Loucy (cell line): ENCODE measurements at regions not wholly inside any gene's neighbourhood (a gene's known extent, or its start where the extent isn't known, plus 50 kb on each side); places are given as distances from the start of the nearest gene placed in this dataset.

ENCODE experiments used
- H2AFZ ChIP-seq: fragments of 200-600 bp; sonication (generic); 2 replicates; pipeline ENCODE4 v1.6.0; 2016; ENCODE audit warnings: antibody characterized with exemption, mild to moderate bottlenecking, low read length, moderate library complexity
- H3F3A ChIP-seq: fragments of 200-600 bp; 2 replicates; pipeline ENCODE4 v1.6.0; 2016; ENCODE audit warnings: antibody characterized with exemption, low read depth, mild to moderate bottlenecking
- H3K27me3 ChIP-seq: fragments of 200-600 bp; sonication (generic); 2 replicates; pipeline ENCODE4 v1.6.1; 2014; ENCODE audit warnings: low read length, mild to moderate bottlenecking; ENCODE audit not compliant: insufficient read depth, poor library complexity, severe bottlenecking
- H3K36me3 ChIP-seq: fragments of 200-600 bp; sonication (generic); 2 replicates; pipeline ENCODE4 v1.6.1; 2016; ENCODE audit warnings: low read length; ENCODE audit not compliant: insufficient read depth
- H3K4me1 ChIP-seq: fragments of 200-600 bp; sonication (generic); 2 replicates; pipeline ENCODE4 v1.5.1; 2014; ENCODE audit warnings: low read length, mild to moderate bottlenecking; ENCODE audit not compliant: insufficient read depth, poor library complexity, severe bottlenecking
- H3K4me2 ChIP-seq: fragments of 200-600 bp; sonication (generic); 2 replicates; pipeline ENCODE4 v1.6.0; 2014; ENCODE audit warnings: antibody characterized with exemption, low read length, low read depth, mild to moderate bottlenecking; ENCODE audit not compliant: poor library complexity, severe bottlenecking
- H3K4me3 ChIP-seq: fragments of 200-600 bp; sonication (generic); 2 replicates; pipeline ENCODE4 v1.5.1; 2014; ENCODE audit warnings: low read length, mild to moderate bottlenecking, mixed read lengths; ENCODE audit not compliant: poor library complexity, severe bottlenecking
- H3K79me2 ChIP-seq: fragments of 200-600 bp; sonication (generic); 2 replicates; pipeline ENCODE4 v1.6.1; 2014; ENCODE audit warnings: low read length; ENCODE audit not compliant: insufficient read depth
- H3K9ac ChIP-seq: fragments of 200-600 bp; sonication (generic); 2 replicates; pipeline ENCODE4 v1.6.0; 2014; ENCODE audit warnings: mild to moderate bottlenecking, low read depth, low read length, moderate library complexity; ENCODE audit not compliant: poor library complexity, severe bottlenecking
- H3K9me2 ChIP-seq: fragments of 200-600 bp; sonication (generic); replicated peaks from 2 replicates; pipeline ENCODE4 v1.6.1; 2016; ENCODE audit warnings: low read depth, low read length, mixed read lengths
- H3K9me3 ChIP-seq: fragments of 200-600 bp; sonication (generic); 2 replicates; pipeline ENCODE4 v1.6.1; 2014; ENCODE audit warnings: mild to moderate bottlenecking, antibody characterized with exemption, low read length, low read depth; ENCODE audit not compliant: insufficient read depth
- H4K20me1 ChIP-seq: fragments of 200-600 bp; sonication (generic); 2 replicates; pipeline ENCODE4 v1.6.0; 2014; ENCODE audit warnings: antibody characterized with exemption, low read length, mild to moderate bottlenecking; ENCODE audit not compliant: insufficient read depth, poor library complexity, severe bottlenecking
- CTCF ChIP-seq: fragments of 200-600 bp; sonication (generic); conservative IDR thresholded peaks from 2 replicates; pipeline ENCODE4 v1.5.1; 2014; ENCODE audit warnings: mild to moderate bottlenecking, antibody characterized with exemption, low read length
- EZH2phosphoT487 ChIP-seq: fragments of 200-600 bp; IDR thresholded peaks from 2 replicates; pipeline ENCODE4 v1.6.1; 2018; ENCODE audit warnings: antibody characterized with exemption, mild to moderate bottlenecking, moderate library complexity, borderline replicate concordance

- H3K9me3 ChIP-seq = no peaks in the 10 kb centered on the region
- no peaks in the 10 kb centered on the region for H3K79me2 ChIP-seq
- H3K4me1 ChIP-seq = no peaks in the 10 kb centered on the region
- TF ChIP-seq EZH2phosphoT487 (no peak), CTCF (no peak)
- H3K9ac ChIP-seq = no peak overlapping the region
- H3K4me2 ChIP-seq = no peak overlapping the region
- no peaks in the 10 kb centered on the region for H3F3A ChIP-seq
- no peaks in the 10 kb centered on the region for H4K20me1 ChIP-seq
- H3K4me3 ChIP-seq = no peak overlapping the region
- H3K27me3 ChIP-seq = no peaks in the 10 kb centered on the region
- H3K36me3 ChIP-seq = no peaks in the 10 kb centered on the region
- H2AFZ ChIP-seq = no peak overlapping the region
- no peaks in the 10 kb centered on the region for H3K9me2 ChIP-seq
Measured at GRCh38 chr2:191476901-191477300, 201.0 kb upstream of the NABP1 start.

DNA sequence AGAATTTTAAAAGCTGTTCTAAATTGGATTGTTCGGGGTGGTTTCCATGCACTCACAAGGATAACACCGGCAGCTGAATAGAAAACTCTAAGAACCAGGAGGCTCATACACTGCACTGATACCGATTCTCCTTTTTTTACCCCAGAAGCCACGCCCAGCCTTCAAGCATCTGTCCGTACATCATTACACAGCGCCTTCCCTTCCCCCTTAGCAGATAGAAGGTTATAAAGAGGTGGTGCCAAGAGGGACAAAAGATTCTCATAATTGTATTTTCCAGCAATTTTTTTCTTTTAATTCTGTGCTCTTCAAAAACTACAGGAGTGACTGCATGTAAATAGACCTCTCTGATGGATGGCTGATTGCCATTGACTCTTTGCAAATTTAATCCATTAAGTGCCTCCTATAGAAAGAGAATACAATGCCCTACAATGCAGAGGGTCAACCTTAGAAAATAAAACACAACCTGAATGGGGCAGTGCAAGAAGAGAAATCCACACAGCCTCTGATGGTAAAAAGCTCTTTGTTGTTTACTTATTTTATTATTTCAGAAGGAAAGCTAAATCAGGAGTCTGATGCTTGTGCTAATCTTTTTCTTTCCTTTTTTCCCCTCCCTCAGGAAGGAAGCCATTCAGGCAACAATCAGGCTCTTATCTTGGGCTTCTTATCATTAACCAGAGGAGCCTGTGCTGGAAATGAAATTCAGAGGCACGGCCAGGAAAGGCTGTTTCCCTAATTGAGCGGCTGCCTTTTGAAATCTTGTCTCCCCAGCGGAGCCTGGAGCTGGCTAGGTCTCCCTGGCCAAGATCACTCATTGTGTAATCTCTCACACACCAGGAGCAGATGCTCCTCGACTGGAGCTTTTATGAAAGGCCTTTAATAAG lies 198.9 kb upstream of the NABP1 start:
- H3K4me2 ChIP-seq = no peak overlapping the region
- no peak overlapping the region for H2AFZ ChIP-seq
- no peaks in the 10 kb centered on the region for H3K9me2 ChIP-seq
- H3K36me3 ChIP-seq = no peaks in the 10 kb centered on the region
- TF ChIP-seq CTCF = no peak
- TF ChIP-seq EZH2phosphoT487 = no peak
- no peaks in the 10 kb centered on the region for H3K4me1 ChIP-seq
- no peaks in the 10 kb centered on the region for H3K79me2 ChIP-seq
- no peaks in the 10 kb centered on the region for H3K27me3 ChIP-seq
- H3K9ac ChIP-seq = no peak overlapping the region
- no peaks in the 10 kb centered on the region for H4K20me1 ChIP-seq
- peaks cover 11% of the 10 kb centered on the region; the same call in 1 of the 2 replicates for H3K9me3 ChIP-seq
- H3F3A ChIP-seq = no peaks in the 10 kb centered on the region
- no peak overlapping the region for H3K4me3 ChIP-seq

- no peak overlapping the region for H3K4me3 ChIP-seq
- H3K79me2 ChIP-seq = no peaks in the 10 kb centered on the region
- peaks cover 11% of the 10 kb centered on the region; the same call in 1 of the 2 replicates for H3K9me3 ChIP-seq
- no peak for TF ChIP-seq CTCF
- TF ChIP-seq EZH2phosphoT487 = no peak
- H3K9me2 ChIP-seq = no peaks in the 10 kb centered on the region
- no peak overlapping the region for H3K9ac ChIP-seq
- H2AFZ ChIP-seq = no peak overlapping the region
- no peak overlapping the region for H3K4me2 ChIP-seq
- no peaks in the 10 kb centered on the region for H3K4me1 ChIP-seq
- H4K20me1 ChIP-seq = no peaks in the 10 kb centered on the region
- H3K36me3 ChIP-seq = no peaks in the 10 kb centered on the region
- no peaks in the 10 kb centered on the region for H3F3A ChIP-seq
- no peaks in the 10 kb centered on the region for H3K27me3 ChIP-seq
Measured at GRCh38 chr2:191479680-191480023, 198.3 kb upstream of the NABP1 start.
